GM10266 (cell line): ENCODE measurements at regions not wholly inside any gene's neighbourhood (a gene's known extent, or its start where the extent isn't known, plus 50 kb on each side); places are given as distances from the start of the nearest gene placed in this dataset.
A peak's percentile ranks its signal among the peaks of the same experiment; 100 is the strongest.

ENCODE experiments used
- DNase-seq: peaks from one replicate; pipeline ENCODE4 v3.0.0; 2012; ENCODE audit errors: extremely low spot score
- CTCF ChIP-seq: IDR thresholded peaks from 2 replicates; pipeline ENCODE4 v1.5.1; 2012; ENCODE audit warnings: mild to moderate bottlenecking, low read depth; ENCODE audit not compliant: control insufficient read depth, insufficient read depth; ENCODE audit errors: missing control alignments

GRCh38 chr13:53847502-53847901 is 818.9 kb downstream of the OLFM4 start:
- no peak for DNase-seq
- TF ChIP-seq CTCF, result no peak

GRCh38 chr13:53848366-53848961 is 819.9 kb downstream of the OLFM4 start:
- TF ChIP-seq CTCF, result no peak
- DNase-seq, result no peak

- DNase-seq, result no peak
- TF ChIP-seq CTCF, result no peak
Measured at GRCh38 chr13:53854321-53854720, 825.7 kb downstream of the OLFM4 start.

GRCh38 chr13:53856573-53857195 is 828.1 kb downstream of the OLFM4 start:
- TF ChIP-seq CTCF, result no peak

GRCh38 chr13:53863520-53863919 is 834.9 kb downstream of the OLFM4 start:
- TF ChIP-seq CTCF, result no peak

More at GRCh38 chr13:53856573-53857195, 828.1 kb downstream of the OLFM4 start:
- DNase-seq, result no peak

GRCh38 chr13:53873558-53873957 is 844.9 kb downstream of the OLFM4 start:
- peak; percentile 3 for DNase-seq
- TF ChIP-seq CTCF, result no peak

More at GRCh38 chr13:53863520-53863919, 834.9 kb downstream of the OLFM4 start:
- no peak for DNase-seq

- no peak for DNase-seq
Measured at GRCh38 chr13:53878861-53879260, 850.2 kb downstream of the OLFM4 start.

More at GRCh38 chr13:53878861-53879260, 850.2 kb downstream of the OLFM4 start:
- TF ChIP-seq CTCF, result no peak
